Epithelial cell of proximal tubule (primary cell): ENCODE measurements at regions not wholly inside any gene's neighbourhood (a gene's known extent, or its start where the extent isn't known, plus 50 kb on each side); places are given as distances from the start of the nearest gene placed in this dataset.
A peak's percentile ranks its signal among the peaks of the same experiment; 100 is the strongest.

Experiments used
- DNase-seq: peaks from one replicate; pipeline ENCODE4 v3.0.0-alpha.2; 2011; ENCODE audit warnings: low read depth
- H3K4me3 ChIP-seq: 2 replicates; pipeline ENCODE4 v1.5.1; 2011; ENCODE audit warnings: low read depth, mild to moderate bottlenecking, low read length
- TF ChIP-seq, protein P1 (sequence below): conservative IDR thresholded peaks from 2 replicates; pipeline ENCODE4 v1.5.1; 2012; ENCODE audit warnings: low read depth, mild to moderate bottlenecking, low read length

DNA sequence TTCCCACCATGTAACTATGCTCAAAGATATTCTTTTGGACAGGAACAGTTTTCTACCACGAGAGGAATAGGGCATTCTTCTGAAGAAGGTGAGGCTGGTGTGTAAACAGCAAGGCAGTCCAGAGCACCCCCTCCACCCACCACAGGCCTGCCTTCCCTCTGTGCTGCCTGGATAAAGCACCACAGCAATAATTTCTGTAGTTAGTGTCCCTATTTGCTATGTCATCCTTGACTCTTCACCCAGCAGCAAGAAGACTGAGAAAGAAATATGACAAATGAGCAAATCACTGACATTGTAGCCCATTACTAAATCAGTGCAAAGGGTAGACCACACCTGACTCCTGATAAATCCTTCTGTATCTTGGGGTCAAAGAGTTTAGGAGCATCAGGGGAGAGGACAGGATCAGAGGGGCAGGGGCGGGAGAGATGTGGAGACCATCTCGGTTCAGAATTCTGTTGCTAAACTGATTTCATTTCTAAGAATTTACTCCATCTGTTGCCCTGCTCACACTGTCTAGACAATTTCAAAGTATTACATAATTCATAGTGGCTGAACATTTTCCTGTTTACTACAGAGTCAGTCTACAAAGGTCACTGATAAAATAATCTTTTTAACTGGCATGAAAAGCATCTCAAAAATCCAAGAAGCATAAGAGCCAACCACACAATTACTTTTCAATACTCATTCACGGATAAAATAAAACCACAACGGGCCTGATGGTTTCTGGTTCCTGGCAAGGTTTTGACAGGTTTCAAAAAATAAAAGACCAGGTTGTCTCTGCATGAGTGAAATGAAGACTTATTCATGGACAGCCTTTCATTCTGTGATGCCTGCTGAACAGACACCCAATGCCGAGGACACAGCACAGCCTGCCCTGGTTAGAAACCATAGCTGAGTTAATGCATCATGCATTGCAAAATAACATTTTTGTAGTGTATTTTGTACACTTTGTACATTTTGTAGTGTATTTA, 88.4 kb upstream of the IRS2 start:
- DNase-seq = no peak

DNA sequence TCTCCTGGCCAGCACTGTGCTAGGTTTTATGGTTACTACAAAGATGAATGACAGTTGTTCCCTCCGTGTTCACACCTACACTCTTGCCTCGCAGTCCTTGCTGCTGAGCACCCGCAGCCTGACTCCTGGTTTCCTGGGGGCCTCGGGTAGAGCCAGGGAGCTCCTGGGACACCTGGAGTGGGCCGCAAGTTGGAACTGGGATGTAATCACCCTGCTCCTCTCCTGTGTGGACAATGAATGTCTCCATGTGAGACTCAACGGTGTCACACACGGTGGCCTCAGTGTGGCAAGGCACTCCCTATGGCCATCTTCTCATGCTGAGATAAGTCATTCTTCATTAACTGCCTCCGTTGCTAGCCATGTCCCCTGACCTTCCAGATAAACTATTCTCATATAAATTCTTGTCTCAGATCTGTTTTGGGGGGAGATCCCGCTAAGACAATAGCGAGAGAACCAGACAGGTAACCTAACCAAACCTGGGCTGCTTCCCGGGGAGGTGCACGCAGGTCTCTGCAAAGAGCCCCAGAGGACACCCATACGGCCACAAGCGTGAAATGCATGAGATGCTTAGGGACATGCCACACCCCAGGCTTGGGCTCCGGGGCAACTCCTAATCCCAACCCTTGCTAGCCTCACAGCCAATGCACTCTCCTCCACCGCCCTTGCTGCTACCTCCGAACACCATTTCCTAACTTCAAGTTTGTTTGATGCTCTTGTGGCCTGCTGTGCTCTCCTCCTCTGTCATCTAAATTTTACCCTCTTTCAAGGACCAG, 87.2 kb upstream of the IRS2 start:
- H3K4me3 ChIP-seq = no peak overlapping the region
- no peak for DNase-seq
- TF ChIP-seq, protein P1, sequence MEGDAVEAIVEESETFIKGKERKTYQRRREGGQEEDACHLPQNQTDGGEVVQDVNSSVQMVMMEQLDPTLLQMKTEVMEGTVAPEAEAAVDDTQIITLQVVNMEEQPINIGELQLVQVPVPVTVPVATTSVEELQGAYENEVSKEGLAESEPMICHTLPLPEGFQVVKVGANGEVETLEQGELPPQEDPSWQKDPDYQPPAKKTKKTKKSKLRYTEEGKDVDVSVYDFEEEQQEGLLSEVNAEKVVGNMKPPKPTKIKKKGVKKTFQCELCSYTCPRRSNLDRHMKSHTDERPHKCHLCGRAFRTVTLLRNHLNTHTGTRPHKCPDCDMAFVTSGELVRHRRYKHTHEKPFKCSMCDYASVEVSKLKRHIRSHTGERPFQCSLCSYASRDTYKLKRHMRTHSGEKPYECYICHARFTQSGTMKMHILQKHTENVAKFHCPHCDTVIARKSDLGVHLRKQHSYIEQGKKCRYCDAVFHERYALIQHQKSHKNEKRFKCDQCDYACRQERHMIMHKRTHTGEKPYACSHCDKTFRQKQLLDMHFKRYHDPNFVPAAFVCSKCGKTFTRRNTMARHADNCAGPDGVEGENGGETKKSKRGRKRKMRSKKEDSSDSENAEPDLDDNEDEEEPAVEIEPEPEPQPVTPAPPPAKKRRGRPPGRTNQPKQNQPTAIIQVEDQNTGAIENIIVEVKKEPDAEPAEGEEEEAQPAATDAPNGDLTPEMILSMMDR = no peak

More for the DNA sequence above, 88.4 kb upstream of the IRS2 start:
- H3K4me3 ChIP-seq = no peak overlapping the region
- TF ChIP-seq, protein P1 = no peak

DNA sequence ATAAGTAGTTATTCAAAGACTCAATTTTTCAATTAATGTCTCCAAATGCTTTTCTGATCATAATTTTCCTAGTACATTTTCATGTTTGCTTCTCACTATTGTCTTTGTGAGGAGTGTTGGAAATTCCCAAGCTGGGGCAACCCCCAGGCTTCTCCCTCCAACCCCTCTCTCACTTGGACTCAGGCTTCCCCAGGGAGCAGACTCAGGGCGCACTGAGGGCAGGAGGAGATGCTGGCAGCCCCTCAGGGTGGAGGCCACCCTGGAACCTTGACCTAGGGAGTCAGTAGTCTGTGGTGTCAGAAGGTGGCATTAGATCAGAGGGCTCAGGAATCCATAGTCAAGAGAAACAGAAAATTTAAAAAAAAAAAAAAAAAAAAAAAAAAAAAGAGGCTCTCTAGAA, 86.5 kb upstream of the IRS2 start:
- no peak overlapping the region for H3K4me3 ChIP-seq
- DNase-seq = no peak

DNA sequence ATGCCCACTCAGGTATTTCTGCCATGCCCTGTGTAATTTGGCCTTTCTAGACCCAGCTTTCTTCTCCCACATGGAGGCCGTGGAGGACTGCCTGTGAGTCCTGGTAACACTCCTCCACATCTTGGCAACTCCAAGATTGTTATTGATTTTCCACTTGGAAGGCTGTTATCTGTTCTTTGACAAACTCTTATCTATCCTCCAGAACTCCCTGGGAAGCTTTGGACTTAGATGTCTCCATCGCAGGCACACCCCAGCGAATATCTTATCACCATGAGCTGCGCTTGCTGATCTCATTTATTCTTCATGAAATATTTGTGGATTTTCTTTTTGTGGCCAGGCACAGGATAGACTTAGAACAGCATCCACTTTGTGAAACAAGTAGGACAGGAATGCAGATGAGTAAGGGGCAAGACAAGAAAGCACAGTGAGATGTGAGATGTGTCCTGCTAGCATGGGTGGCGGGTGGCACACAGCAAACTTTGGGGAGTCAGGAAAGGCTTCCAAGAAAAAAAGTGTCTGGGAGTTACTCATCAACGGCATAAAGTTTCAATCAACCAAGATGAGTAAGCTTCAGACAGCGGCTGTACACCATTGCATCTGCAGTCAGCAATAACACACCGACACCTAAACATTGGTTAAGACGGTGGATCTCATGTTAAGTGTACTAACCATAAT, 84.5 kb upstream of the IRS2 start:
- DNase-seq = no peak
- no peak overlapping the region for H3K4me3 ChIP-seq
- TF ChIP-seq, protein P1 = no peak

More for the DNA sequence above, 86.5 kb upstream of the IRS2 start:
- TF ChIP-seq, protein P1 = no peak

DNA sequence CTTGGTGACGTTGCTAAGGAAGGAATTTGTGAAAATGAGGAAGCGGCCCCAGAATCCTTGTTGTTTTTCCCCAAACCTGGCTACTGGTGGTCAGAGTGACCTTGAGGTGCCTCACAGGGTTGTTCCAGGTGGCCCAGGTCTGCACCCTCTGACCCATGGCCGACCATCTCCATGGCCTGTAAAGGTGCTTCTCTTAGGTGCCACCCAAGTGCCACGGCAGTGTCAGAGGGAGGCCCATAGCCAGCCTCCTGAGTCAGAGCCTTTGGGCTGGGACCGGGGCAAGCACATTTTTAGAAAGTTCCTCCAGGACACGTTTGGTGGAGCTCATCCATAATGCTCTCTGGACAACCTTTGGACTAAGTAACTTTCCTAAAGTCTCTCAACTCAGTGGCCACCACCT, 83.9 kb upstream of the IRS2 start:
- peak overlapping the region; percentile 55 for H3K4me3 ChIP-seq
- no peak for DNase-seq
- TF ChIP-seq, protein P1 = no peak

- DNase-seq = peak; percentile 41
- TF ChIP-seq, protein P1 = peak; percentile 47
- peak overlapping the region; percentile 55 for H3K4me3 ChIP-seq
Measured at GRCh38 chr13:109869312-109870237, 83.2 kb upstream of the IRS2 start.
